ENCODE measurements at regions not wholly inside any gene's neighbourhood (a gene's known extent, or its start where the extent isn't known, plus 50 kb on each side); places are given as distances from the start of the nearest gene placed in this dataset.

- H3K9me2 ChIP-seq (replicated peaks; ENCODE audit: insufficient read depth, low read length) = no peaks in the 10 kb centered on the region
- no peaks in the 10 kb centered on the region for H3K36me3 ChIP-seq (ENCODE audit: low read length)
- H3K4me3 ChIP-seq (ENCODE audit: insufficient read depth, low read length, poor library complexity, severe bottlenecking) = no peak overlapping the region
- H3F3A ChIP-seq (ENCODE audit: insufficient read depth) = no peaks in the 10 kb centered on the region
- no peak overlapping the region for H2AFZ ChIP-seq (ENCODE audit: low read depth, low read length, severe bottlenecking)
- no peak for TF ChIP-seq EZH2phosphoT487 (conservative IDR thresholded peaks at IDR 0.05; ENCODE audit: low read length)
- TF ChIP-seq CTCF (IDR thresholded peaks at IDR 0.05; ENCODE audit: insufficient read depth, low read length, poor library complexity, severe bottlenecking) = no peak
- no peaks in the 10 kb centered on the region for H3K79me2 ChIP-seq (ENCODE audit: insufficient read depth, low read length)
- H3K9ac ChIP-seq (ENCODE audit: low read length) = no peak overlapping the region
- no peaks in the 10 kb centered on the region; the same call in 1 of the 2 replicates for H3K9me3 ChIP-seq (ENCODE audit: insufficient read depth, low read length)
- no peaks in the 10 kb centered on the region for H3K27me3 ChIP-seq (ENCODE audit: low read length)
- no peak overlapping the region for H3K27ac ChIP-seq (ENCODE audit: low read depth, low read length)
- no peaks in the 10 kb centered on the region for H4K20me1 ChIP-seq (ENCODE audit: low read depth, low read length)
- H3K4me2 ChIP-seq (ENCODE audit: low read depth, low read length, poor library complexity, severe bottlenecking) = no peak overlapping the region
Measured at GRCh38 chr9:79237861-79238260, 333.9 kb upstream of the TLE4 start.

GRCh38 chr9:79240774-79241173, 331.0 kb upstream of the TLE4 start:
- Histone ChIP-seq H3F3A (ENCODE audit: insufficient read depth) (no peaks in the 10 kb centered on the region), H3K4me2 (ENCODE audit: low read depth, low read length, poor library complexity, severe bottlenecking) (no peak overlapping the region), H4K20me1 (ENCODE audit: low read depth, low read length) (no peaks in the 10 kb centered on the region), H3K9me2 (replicated peaks; ENCODE audit: insufficient read depth, low read length) (no peaks in the 10 kb centered on the region), H3K79me2 (ENCODE audit: insufficient read depth, low read length) (no peaks in the 10 kb centered on the region), H3K27me3 (ENCODE audit: low read length) (no peaks in the 10 kb centered on the region), H3K9ac (ENCODE audit: low read length) (no peak overlapping the region), H3K4me3 (ENCODE audit: insufficient read depth, low read length, poor library complexity, severe bottlenecking) (no peak overlapping the region), H2AFZ (ENCODE audit: low read depth, low read length, severe bottlenecking) (no peak overlapping the region), H3K36me3 (ENCODE audit: low read length) (no peaks in the 10 kb centered on the region), H3K9me3 (ENCODE audit: insufficient read depth, low read length) (no peaks in the 10 kb centered on the region; the same call in 1 of the 2 replicates), H3K27ac (ENCODE audit: low read depth, low read length) (no peak overlapping the region)
- TF ChIP-seq EZH2phosphoT487 (conservative IDR thresholded peaks at IDR 0.05; ENCODE audit: low read length) = no peak
- no peak for TF ChIP-seq CTCF (IDR thresholded peaks at IDR 0.05; ENCODE audit: insufficient read depth, low read length, poor library complexity, severe bottlenecking)

- no peaks in the 10 kb centered on the region for H3K36me3 ChIP-seq (ENCODE audit: low read length)
- no peak overlapping the region for H3K9ac ChIP-seq (ENCODE audit: low read length)
- no peaks in the 10 kb centered on the region for H4K20me1 ChIP-seq (ENCODE audit: low read depth, low read length)
- H3K79me2 ChIP-seq (ENCODE audit: insufficient read depth, low read length) = no peaks in the 10 kb centered on the region
- TF ChIP-seq EZH2phosphoT487 (conservative IDR thresholded peaks at IDR 0.05; ENCODE audit: low read length) (no peak), CTCF (IDR thresholded peaks at IDR 0.05; ENCODE audit: insufficient read depth, low read length, poor library complexity, severe bottlenecking) (no peak)
- no peak overlapping the region for H3K27ac ChIP-seq (ENCODE audit: low read depth, low read length)
- H3F3A ChIP-seq (ENCODE audit: insufficient read depth) = no peaks in the 10 kb centered on the region
- H3K4me3 ChIP-seq (ENCODE audit: insufficient read depth, low read length, poor library complexity, severe bottlenecking) = no peak overlapping the region
- no peaks in the 10 kb centered on the region for H3K9me2 ChIP-seq (replicated peaks; ENCODE audit: insufficient read depth, low read length)
- no peak overlapping the region for H3K4me2 ChIP-seq (ENCODE audit: low read depth, low read length, poor library complexity, severe bottlenecking)
- no peaks in the 10 kb centered on the region; the same call in 1 of the 2 replicates for H3K9me3 ChIP-seq (ENCODE audit: insufficient read depth, low read length)
- H3K27me3 ChIP-seq (ENCODE audit: low read length) = no peaks in the 10 kb centered on the region
- no peak overlapping the region for H2AFZ ChIP-seq (ENCODE audit: low read depth, low read length, severe bottlenecking)
Measured at GRCh38 chr9:79242489-79242888, 329.3 kb upstream of the TLE4 start.
